Forelimb muscle (tissue), 1 donor: ENCODE measurements at regions not wholly inside any gene's neighbourhood (a gene's known extent, or its start where the extent isn't known, plus 50 kb on each side); places are given as distances from the start of the nearest gene placed in this dataset.

Experiments used
- DNase-seq: peaks from one replicate; pipeline ENCODE4 v3.0.0-alpha.2; 2013; ENCODE audit warnings: low read depth

DNA sequence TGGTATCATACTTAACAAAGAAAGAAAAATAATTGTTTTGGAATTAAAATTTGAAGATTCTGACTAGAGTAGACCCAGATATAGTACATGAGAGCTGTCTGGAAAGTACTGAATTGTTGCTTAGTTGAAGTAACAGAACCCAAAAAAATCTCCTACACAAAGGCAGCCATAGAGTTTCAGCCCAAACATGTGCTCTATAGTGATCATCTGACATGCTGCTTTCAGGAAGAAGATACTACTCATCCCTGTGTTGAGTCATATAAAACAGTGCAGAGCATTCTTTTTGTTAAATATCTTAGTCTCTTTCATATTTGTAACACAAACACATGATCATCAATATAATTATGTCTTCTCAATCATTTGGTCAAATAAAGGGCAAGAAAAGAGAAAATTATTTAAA, 84.8 kb upstream of the PTPRM start:
- DNase-seq, result no peak

DNA sequence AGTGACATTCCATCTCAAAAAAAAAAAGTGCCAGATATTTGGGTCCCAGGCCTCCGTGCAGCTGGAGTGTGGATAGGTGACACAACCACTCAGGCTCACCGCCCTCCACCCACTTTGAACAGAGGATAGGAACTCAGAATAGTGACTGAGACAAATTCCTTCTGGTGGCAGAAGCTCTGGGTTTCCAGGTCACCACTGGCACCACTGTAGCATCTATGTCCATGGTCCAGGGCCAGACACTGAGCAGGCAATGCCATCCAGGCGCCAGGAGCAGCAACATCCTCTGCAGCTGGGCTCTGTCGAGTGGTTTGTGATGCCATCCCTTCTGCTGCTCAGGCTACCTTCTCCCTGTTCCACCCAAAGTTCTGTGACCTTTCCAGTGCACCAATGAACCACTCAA, 81.5 kb upstream of the PTPRM start:
- no peak for DNase-seq

DNA sequence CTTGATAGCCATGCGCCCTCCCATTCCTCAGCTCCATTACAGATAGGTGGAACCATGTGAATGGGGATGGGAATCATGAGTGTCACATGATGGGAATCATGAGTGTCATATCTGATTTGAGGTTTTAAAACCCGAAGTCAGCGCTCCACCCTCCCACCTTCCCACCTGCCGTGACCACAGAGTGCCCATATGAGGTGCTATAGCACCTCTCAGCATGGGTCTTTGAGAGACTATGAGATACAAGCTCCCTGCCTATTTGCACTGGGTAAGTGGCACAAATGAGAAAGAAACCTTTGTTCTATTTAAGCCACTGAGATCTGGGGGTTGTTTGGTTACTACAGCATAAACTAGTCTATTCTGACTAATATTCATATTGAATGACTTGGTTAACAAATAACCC, 78.5 kb upstream of the PTPRM start:
- DNase-seq, result no peak

DNA sequence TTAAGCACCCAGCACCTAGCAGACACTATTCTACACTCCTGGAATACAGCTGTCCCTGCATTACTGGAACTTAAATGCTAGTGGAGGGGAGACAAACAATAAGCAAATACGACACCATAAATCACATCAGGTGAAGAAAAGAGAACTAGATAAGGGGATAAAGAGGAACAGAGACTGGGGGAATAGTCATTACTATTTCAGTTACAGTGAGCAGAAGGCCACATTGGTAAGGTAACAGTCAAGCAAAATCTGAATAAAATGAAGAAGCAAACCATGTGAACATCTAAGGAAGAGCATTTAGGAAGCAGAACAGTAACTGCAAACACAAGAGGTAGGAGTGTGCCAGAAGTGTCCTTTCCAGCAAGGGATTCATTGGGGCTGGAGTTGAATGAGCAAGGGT, 77.0 kb upstream of the PTPRM start:
- no peak for DNase-seq

DNA sequence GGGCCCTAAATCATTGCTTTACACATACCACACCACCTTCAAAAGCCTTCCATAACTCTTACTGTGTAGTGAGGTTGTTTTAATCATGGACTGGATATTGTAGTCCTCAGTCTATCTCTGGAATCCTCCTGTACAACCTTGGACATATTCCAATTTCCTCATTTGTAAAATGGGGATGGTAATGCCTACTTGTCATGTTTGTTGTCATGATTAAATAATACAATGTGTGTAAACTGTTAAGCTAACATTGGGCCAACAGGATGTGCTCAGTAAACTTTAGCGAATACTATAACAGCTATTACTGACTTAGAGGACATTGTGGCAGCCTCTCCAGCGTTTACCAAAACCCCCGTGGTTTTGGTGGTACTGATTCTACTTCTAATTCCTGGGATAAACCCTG, 74.7 kb upstream of the PTPRM start:
- no peak for DNase-seq

DNA sequence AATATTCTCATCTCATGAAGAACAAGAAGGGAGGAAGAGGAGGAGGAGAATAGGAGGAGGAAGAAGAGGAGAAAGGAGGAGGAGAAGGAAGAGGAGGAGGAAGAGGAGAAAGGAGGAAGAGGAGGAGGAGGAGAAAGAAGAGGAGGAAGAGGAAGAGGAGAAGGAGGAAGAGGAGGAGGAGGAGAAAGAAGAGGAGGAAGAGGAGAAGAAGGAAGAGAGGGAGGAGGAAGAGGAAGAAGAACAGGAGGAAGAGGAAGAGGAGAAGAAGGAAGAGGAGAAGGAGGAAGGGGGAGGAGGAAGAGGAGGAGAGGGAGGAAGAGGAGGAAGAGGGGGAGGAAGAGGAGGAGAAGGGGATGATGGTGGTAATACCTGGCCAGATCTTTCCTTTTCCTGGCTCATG, 70.0 kb upstream of the PTPRM start:
- DNase-seq, result no peak

DNA sequence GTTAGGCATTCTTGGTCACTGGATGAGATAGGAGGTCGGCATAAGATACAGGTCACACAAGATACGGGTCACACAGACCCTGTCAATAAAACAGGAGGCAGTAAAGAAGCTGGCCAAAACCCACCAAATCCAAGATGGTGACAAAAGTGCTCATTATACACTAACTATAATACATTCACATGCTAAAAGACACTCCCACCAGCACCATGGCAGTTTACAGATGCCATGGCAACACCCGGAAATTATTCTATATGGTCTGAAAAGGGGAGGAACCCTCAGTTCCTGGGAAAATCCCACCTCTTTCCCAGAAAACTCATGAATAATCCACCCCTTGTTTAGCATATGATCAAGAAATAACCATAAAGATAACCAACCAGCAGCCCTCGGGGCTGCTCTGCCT, 56.0 kb upstream of the PTPRM start:
- DNase-seq, result no peak

DNA sequence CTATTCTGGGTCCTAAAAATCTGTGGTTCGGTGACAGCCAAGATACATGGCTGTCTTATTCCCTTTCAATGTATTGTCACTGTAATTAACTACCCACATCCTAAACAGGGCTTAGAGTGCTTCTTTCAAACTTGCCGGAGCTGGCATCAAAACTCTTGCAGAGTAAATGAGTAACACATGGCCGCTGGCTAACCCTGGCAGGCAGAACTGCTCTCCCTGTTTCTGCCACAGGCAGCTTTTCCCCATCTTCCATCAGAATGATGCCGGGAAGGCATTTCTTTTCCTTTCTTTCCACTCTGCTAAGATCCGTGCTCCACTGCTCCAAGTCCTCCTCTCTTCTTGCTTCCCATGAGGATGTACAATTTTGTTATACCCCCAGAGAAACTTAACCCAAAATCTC, 54.8 kb upstream of the PTPRM start:
- DNase-seq, result no peak

DNA sequence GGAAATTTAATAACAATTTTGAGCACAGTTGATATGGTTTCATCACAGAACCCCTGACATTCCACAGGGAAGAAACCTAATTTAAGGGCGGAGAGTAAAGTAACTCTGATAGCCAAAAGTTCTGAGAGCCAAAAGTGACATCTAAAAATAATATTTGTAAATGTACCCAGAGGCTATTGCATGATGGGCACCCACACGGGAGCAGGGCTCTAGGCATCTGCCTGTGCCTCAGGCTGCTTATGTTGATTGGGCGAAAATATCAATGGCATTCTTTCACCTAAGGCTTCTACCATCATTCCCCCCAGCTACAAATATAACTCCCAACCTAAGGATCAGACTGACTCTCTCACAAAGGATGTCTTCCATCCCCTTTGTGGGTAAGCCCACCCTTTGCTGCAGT, 54.1 kb upstream of the PTPRM start:
- no peak for DNase-seq

DNA sequence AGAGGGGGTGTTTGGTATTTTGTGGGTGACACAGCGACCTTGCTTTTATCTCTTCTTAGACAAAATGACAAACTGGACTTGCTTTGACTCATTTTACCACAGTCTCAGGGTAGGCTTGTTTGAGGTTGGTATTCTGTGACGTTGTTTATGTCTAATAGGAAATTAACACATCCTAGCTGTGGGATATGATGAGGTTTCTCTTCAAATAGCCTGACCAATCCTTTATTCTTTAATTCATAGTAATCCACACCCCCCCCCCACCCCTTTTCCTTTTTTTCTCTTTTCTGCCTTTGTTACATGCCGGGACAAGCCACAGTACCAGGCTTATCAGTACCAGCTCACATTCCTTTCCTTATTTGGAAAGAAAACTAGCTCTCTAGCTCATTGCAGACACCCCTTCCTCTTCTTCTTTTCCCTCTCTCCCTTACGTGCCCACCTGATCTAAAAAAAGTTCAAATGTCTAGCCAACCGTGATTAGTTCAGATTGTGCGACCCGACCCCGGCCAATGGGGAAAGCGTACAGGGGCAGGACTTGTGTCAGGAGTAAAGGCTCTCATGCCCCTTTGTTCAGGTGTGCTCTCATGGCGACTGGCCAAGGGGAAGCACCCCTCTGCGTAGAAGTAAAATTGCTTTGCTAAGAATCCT, 52.2 kb upstream of the PTPRM start:
- DNase-seq, result no peak

DNA sequence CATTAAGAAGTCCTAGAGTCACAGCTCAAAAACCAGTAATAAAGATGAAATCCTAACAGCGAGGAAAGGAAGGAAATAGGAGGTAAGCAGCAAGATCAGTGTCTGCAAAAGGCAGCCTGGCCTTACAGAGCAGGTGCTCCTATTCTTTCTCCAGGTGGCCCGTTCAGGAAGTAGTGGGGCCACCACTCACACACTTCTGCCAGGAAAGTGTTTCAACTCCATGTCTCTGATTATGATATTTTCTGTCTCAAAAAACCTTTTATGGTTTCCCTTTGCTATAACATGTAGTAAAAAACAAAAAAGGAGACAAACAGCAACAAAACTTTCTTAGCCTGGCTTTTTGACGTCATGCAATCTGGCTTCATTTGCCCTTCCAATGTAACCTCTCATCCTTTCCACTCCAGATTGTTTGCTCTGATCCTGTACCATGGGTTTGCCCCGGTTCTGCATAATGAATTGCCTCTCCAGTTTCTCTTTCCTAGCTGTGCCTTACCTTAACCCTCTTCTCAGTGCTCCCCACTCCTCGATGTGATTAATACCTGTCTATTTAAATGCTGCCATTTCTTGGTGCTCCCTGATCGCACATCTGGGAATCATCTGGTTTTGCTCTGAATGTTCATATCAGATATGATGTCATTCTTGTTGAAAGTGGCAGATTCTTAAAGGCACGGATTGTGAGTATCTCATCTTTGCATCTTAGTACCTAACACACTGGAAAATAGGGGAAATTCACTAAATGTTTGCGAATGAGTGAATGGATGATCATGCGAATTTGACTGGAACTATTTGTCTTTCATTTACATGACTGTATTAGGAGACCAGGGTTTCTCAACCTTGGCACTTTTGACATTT, 50.6 kb upstream of the PTPRM start:
- DNase-seq, result no peak
